PC-9 (cell line): ENCODE measurements at regions not wholly inside any gene's neighbourhood (a gene's known extent, or its start where the extent isn't known, plus 50 kb on each side); places are given as distances from the start of the nearest gene placed in this dataset.

ENCODE experiments used
- BruUV-seq: library from RNA; stranded (reverse); fragments of 400-500 nt; replicated peaks from 2 replicates; lab custom pipeline; 2021; lab: Mats Ljungman, UMichigan
- CTCF ChIA-PET: fragments of 300-600 bp; sonication (Branson Sonifier 250); formaldehyde crosslinking; loops from one replicate; lab custom pipeline; 2022; ENCODE audit warnings: antibody characterized with exemption; lab: Charles Lee
- POLR2A ChIA-PET: fragments of 300-600 bp; sonication (Branson Sonifier 250); formaldehyde crosslinking; loops from one replicate; lab custom pipeline; 2022; ENCODE audit warnings: antibody characterized with exemption; ENCODE audit not compliant: unreplicated experiment; lab: Charles Lee
- DNase-seq, 2 experiments: peaks; one replicate each; pipeline versions ENCODE4 v3.0.0 to v3.0.0-alpha.2; 2015 to 2022; ENCODE audit warnings: mixed read lengths in 1 of 2
- H2AFZ ChIP-seq: fragments of 200-600 bp; sonication (generic); 2 replicates; pipeline ENCODE4 v1.8.1; 2017; ENCODE audit warnings: antibody characterized with exemption
- H3F3A ChIP-seq: fragments of 200-600 bp; sonication (generic); 2 replicates; pipeline ENCODE4 v1.8.1; 2017; ENCODE audit warnings: antibody characterized with exemption, mild to moderate bottlenecking, low read depth; ENCODE audit not compliant: insufficient read depth
- H3K27ac ChIP-seq: fragments of 200-600 bp; sonication (generic); 2 replicates; pipeline ENCODE4 v1.6.1; 2016; ENCODE audit warnings: mixed run types
- H3K27me3 ChIP-seq: fragments of 200-600 bp; sonication (generic); 2 replicates; pipeline ENCODE4 v1.6.1; 2016; ENCODE audit warnings: low read depth, mixed run types; ENCODE audit not compliant: insufficient read depth
- H3K36me3 ChIP-seq: fragments of 200-600 bp; sonication (generic); 2 replicates; pipeline ENCODE4 v1.6.1; 2016; ENCODE audit warnings: low read depth, mixed run types
- H3K4me1 ChIP-seq: fragments of 200-600 bp; sonication (generic); replicated peaks from 2 replicates; pipeline ENCODE4 v1.6.1; 2016; ENCODE audit warnings: mixed run types; ENCODE audit not compliant: insufficient read depth
- H3K4me2 ChIP-seq: fragments of 200-600 bp; sonication (generic); 2 replicates; pipeline ENCODE4 v1.6.1; 2017; ENCODE audit warnings: mixed run types
- H3K4me3 ChIP-seq: fragments of 200-600 bp; sonication (generic); 2 replicates; pipeline ENCODE4 v1.6.1; 2016; ENCODE audit warnings: mixed run types
- H3K79me2 ChIP-seq: fragments of 200-600 bp; sonication (generic); 2 replicates; pipeline ENCODE4 v1.6.1; 2017; ENCODE audit warnings: low read depth, mixed run types
- H3K9me2 ChIP-seq: fragments of 200-600 bp; sonication (generic); 2 replicates; pipeline ENCODE4 v1.8.1; 2017; ENCODE audit warnings: mild to moderate bottlenecking; ENCODE audit not compliant: insufficient read depth
- H3K9me3 ChIP-seq: fragments of 200-600 bp; sonication (generic); 2 replicates; pipeline ENCODE4 v1.8.1; 2016; ENCODE audit warnings: low read depth; ENCODE audit not compliant: insufficient read depth
- H4K20me1 ChIP-seq: fragments of 200-600 bp; sonication (generic); 2 replicates; pipeline ENCODE4 v1.8.1; 2017; ENCODE audit not compliant: insufficient read depth
- EZH2 ChIP-seq: fragments of 200-600 bp; sonication (generic); IDR thresholded peaks from 2 replicates; pipeline ENCODE4 v1.8.0; 2017; ENCODE audit warnings: antibody characterized with exemption, low read depth
- intact Hi-C: fragments of 100-400 bp; cut with micrococcal nuclease; formaldehyde crosslinking; loops from one replicate; pipeline ENCODE4 v1.10.0; 2022; ENCODE audit not compliant: unreplicated experiment
- TF ChIP-seq, protein P1 (sequence below): fragments of 200-600 bp; sonication (generic); conservative IDR thresholded peaks from 2 replicates; pipeline ENCODE4 v1.6.1; 2017; ENCODE audit warnings: mixed run types, antibody characterized with exemption, mild to moderate bottlenecking, moderate library complexity

DNA sequence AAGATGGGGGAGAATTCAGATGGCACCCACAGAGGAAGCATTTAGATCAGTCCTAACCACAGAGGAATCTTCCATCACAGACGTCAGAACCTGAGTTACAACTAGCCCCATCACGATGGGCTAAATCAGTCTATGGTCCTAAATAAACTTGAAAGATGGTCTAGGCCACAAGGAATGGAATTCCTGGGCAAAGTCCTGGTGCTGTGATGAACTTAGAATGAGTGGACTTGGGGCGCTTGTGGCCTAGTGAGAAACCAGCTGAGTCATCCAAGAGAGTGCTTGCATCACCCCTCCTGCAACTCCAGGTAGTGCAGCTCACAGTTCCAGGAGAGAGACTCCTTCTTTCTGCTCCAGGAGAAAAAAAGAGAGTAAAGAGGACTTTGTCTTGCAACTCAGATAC, 722.9 kb upstream of the RGMB start:
- peak overlapping the region; percentile 74 for H2AFZ ChIP-seq
- BruUV-seq = no TSS peak

DNA sequence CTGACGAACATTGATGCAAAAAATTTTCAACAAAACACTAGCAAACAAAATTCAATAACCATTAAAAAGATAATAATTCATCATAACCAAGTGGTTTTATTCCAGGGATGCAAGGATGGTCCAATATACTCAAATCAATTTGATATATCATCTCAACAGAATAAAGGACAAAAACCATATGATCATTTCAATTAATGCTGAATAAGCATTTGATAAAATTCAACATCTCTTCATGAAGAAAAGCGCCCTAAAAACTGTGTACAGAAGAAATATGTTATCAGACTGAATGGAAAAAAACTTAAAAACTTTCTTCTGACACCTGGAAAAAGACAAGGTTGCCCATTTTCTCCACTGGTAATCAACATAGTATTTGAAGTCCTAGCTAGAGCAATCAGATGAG, 720.3 kb upstream of the RGMB start:
- CTCF ChIA-PET = no interaction called here
- no peak for DNase-seq
- no TSS peak for BruUV-seq
- H3K4me3 ChIP-seq = no peak overlapping the region
- H3K4me1 ChIP-seq = peaks cover 11% of the 10 kb centered on the region
- H3K27ac ChIP-seq = no peak overlapping the region
- intact Hi-C loops = no loop called here
- no peaks in the 10 kb centered on the region for H3K9me2 ChIP-seq
- no peaks in the 10 kb centered on the region for H3K79me2 ChIP-seq
- H3F3A ChIP-seq = no peaks in the 10 kb centered on the region
- no peaks in the 10 kb centered on the region for H3K27me3 ChIP-seq
- TF ChIP-seq EZH2 = no peak
- TF ChIP-seq, protein P1, sequence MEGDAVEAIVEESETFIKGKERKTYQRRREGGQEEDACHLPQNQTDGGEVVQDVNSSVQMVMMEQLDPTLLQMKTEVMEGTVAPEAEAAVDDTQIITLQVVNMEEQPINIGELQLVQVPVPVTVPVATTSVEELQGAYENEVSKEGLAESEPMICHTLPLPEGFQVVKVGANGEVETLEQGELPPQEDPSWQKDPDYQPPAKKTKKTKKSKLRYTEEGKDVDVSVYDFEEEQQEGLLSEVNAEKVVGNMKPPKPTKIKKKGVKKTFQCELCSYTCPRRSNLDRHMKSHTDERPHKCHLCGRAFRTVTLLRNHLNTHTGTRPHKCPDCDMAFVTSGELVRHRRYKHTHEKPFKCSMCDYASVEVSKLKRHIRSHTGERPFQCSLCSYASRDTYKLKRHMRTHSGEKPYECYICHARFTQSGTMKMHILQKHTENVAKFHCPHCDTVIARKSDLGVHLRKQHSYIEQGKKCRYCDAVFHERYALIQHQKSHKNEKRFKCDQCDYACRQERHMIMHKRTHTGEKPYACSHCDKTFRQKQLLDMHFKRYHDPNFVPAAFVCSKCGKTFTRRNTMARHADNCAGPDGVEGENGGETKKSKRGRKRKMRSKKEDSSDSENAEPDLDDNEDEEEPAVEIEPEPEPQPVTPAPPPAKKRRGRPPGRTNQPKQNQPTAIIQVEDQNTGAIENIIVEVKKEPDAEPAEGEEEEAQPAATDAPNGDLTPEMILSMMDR = no peak
- no peaks in the 10 kb centered on the region for H4K20me1 ChIP-seq
- H3K9me3 ChIP-seq = no peaks in the 10 kb centered on the region; the same call in 1 of the 2 replicates
- H3K4me2 ChIP-seq = no peak overlapping the region
- no peaks in the 10 kb centered on the region for H3K36me3 ChIP-seq
- POLR2A ChIA-PET = no interaction called here
- H2AFZ ChIP-seq = no peak overlapping the region

More for the DNA sequence above, 722.9 kb upstream of the RGMB start:
- Histone ChIP-seq H3K27me3 (no peaks in the 10 kb centered on the region), H3F3A (no peaks in the 10 kb centered on the region), H3K9me3 (no peaks in the 10 kb centered on the region; the same call in 1 of the 2 replicates), H3K79me2 (no peaks in the 10 kb centered on the region), H3K27ac (peak overlapping the region; percentile 36), H3K36me3 (no peaks in the 10 kb centered on the region), H3K4me2 (peak overlapping the region; percentile 36), H3K4me1 (peaks cover 11% of the 10 kb centered on the region), H3K4me3 (no peak overlapping the region), H4K20me1 (no peaks in the 10 kb centered on the region), H3K9me2 (no peaks in the 10 kb centered on the region)
- TF ChIP-seq EZH2 = no peak
- TF ChIP-seq, protein P1 = no peak
- CTCF ChIA-PET = no interaction called here
- intact Hi-C loops = no loop called here
- peak in 1 of 2 experiments; percentile 9 for DNase-seq
- POLR2A ChIA-PET = no interaction called here

DNA sequence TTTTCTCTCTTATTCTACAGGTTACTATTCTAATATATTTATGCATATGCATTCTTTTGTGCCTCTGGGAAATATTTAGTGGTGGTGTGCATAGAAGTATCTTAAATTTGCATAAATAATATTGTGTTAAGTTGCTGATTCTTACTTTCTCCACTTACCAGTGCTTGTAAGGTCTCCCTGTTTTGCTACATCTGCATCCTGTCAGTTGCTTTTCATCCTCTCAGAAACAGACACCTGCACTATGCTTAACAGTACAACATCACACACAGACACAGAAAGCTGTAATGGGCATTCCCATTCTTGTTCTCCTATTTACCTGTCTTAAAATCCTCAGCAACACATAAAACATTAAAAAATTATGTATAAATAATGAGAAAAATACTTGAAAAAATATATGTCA, 713.3 kb upstream of the RGMB start:
- intact Hi-C loops = no loop called here

More for the DNA sequence above, 713.3 kb upstream of the RGMB start:
- no peak overlapping the region for H3K4me2 ChIP-seq
- no peaks in the 10 kb centered on the region for H4K20me1 ChIP-seq
- no TSS peak for BruUV-seq
- H3K27me3 ChIP-seq = no peaks in the 10 kb centered on the region
- H3K9me2 ChIP-seq = no peaks in the 10 kb centered on the region
- H2AFZ ChIP-seq = no peak overlapping the region
- CTCF ChIA-PET = no interaction called here
- DNase-seq = no peak
- no peaks in the 10 kb centered on the region for H3K4me1 ChIP-seq
- no peaks in the 10 kb centered on the region for H3F3A ChIP-seq
- no peaks in the 10 kb centered on the region for H3K9me3 ChIP-seq
- TF ChIP-seq, protein P1 = no peak
- POLR2A ChIA-PET = no interaction called here
- no peaks in the 10 kb centered on the region for H3K36me3 ChIP-seq
- no peak overlapping the region for H3K4me3 ChIP-seq
- no peaks in the 10 kb centered on the region for H3K79me2 ChIP-seq
- H3K27ac ChIP-seq = no peak overlapping the region
